Stomach (tissue), 8 donors: ENCODE measurements at regions not wholly inside any gene's neighbourhood (a gene's known extent, or its start where the extent isn't known, plus 50 kb on each side); places are given as distances from the start of the nearest gene placed in this dataset.

Experiments used
- DNase-seq, 2 donors: peaks; one replicate each; pipeline versions ENCODE4 v3.0.0 to v3.0.0-alpha.2; 2013 to 2019
- H3K27ac ChIP-seq, 5 donors: fragments of 200-600 bp in 4 of 5; sonication (generic) in 4 of 5; one replicate each; pipeline ENCODE4 v1.5.1; 2013 to 2019; ENCODE audit warnings: mild to moderate bottlenecking in 1 of 5, moderate library complexity in 1 of 5
- H3K27me3 ChIP-seq, 3 donors: fragments of 200-600 bp; sonication (generic); one replicate each; pipeline ENCODE4 v1.5.1; 2017 to 2019; ENCODE audit warnings: mixed run types in 1 of 3
- H3K36me3 ChIP-seq, 4 donors: fragments of 200-600 bp; sonication (generic); 1 replicate in 3 of 4; 2 replicates in 1 of 4; pipeline ENCODE4 v1.5.1; 2016 to 2019
- H3K4me1 ChIP-seq, 4 donors: fragments of 200-600 bp; sonication (generic); one replicate each; pipeline ENCODE4 v1.5.1; 2016 to 2019
- H3K4me3 ChIP-seq, 4 donors: fragments of 200-600 bp; sonication (generic) in 3 of 4; one replicate each; pipeline ENCODE4 v1.5.1; 2016 to 2019; ENCODE audit warnings: mild to moderate bottlenecking in 1 of 4
- H3K9me3 ChIP-seq, 4 donors: fragments of 200-600 bp; sonication (generic); one replicate each; pipeline ENCODE4 v1.5.1; 2016 to 2019
- CTCF ChIP-seq, 7 experiments: fragments of 450-650 bp in 4 of 7; fragments of 200-600 bp in 3 of 7; sonication (generic) in 3 of 7; IDR thresholded peaks; one replicate each; pipeline ENCODE4 v1.5.1; 2016 to 2019; ENCODE audit warnings: antibody characterized with exemption in 7 of 7, control low read depth in 2 of 7, mild to moderate bottlenecking in 1 of 7
- EP300 ChIP-seq: sonication (generic); formaldehyde crosslinking; IDR thresholded peaks from one replicate; pipeline ENCODE4 v1.6.1; 2017; ENCODE audit warnings: antibody characterized with exemption
- POLR2A ChIP-seq, 4 donors: fragments of 450-650 bp; IDR thresholded peaks; one replicate each; pipeline ENCODE4 v1.6.1; 2016; ENCODE audit warnings: antibody characterized with exemption in 4 of 4, control low read depth in 2 of 4, mild to moderate bottlenecking in 1 of 4, moderate library complexity in 1 of 4
- POLR2AphosphoS5 ChIP-seq, 3 donors: sonication (generic); formaldehyde crosslinking; IDR thresholded peaks; one replicate each; pipeline ENCODE4 v1.6.1; 2016; ENCODE audit warnings: antibody characterized with exemption in 3 of 3
- WGBS, 5 donors: extraction: QIAGEN DNeasy Blood & Tissue Kit in 3 of 5; methylation state at CpG; one replicate each; pipeline versions ENCODE4 v1.1.5 to v1.1.7; 2013 to 2018; 5-methylcytosine and 5-hydroxymethylcytosine counted together
- intact Hi-C: fragments of 100-400 bp; cut with DNase I; formaldehyde crosslinking; loops from one replicate; pipeline ENCODE4 v1.15.1; 2023; ENCODE audit warnings: low total_unique reads
- donor health status: healthy with polysubstance abuse.
- donor health status: Bipolar disorder and iron deficiency.
- donor health status: healthy.

- H3K9me3 ChIP-seq, result peaks cover 0 to 29% (median 17%) of the 10 kb centered on the region in 4 donors
- intact Hi-C loops, result no loop called here
- H3K4me1 ChIP-seq, result no peaks in the 10 kb centered on the region
- WGBS, 5 donors, result 78 to 96% (median 91%) methylated on average over 1 of the region's 1 CpG
- no peak overlapping the region for H3K27ac ChIP-seq
- TF ChIP-seq EP300 (no peak), POLR2A (IDR thresholded peaks at IDR 0.05) (no peak), POLR2AphosphoS5 (IDR thresholded peaks at IDR 0.05) (no peak), CTCF (IDR thresholded peaks at IDR 0.05) (no peak)
- H3K27me3 ChIP-seq, result no peaks in the 10 kb centered on the region
- no peak for DNase-seq
- no peak overlapping the region for H3K4me3 ChIP-seq
- no peaks in the 10 kb centered on the region for H3K36me3 ChIP-seq
These were observed 345.8 kb downstream of the TBC1D4 start for GRCh38 chr13:75136151-75136550.

- Histone ChIP-seq H3K27me3 (no peaks in the 10 kb centered on the region), H3K4me3 (no peak overlapping the region), H3K9me3 (peaks cover 0 to 29% (median 17%) of the 10 kb centered on the region in 4 donors), H3K36me3 (no peaks in the 10 kb centered on the region), H3K27ac (no peak overlapping the region), H3K4me1 (no peaks in the 10 kb centered on the region)
- intact Hi-C loops, result no loop called here
- TF ChIP-seq EP300 (no peak), POLR2AphosphoS5 (IDR thresholded peaks at IDR 0.05) (no peak)
- 78 to 81% (median 80%) methylated on average over 6 of the region's 6 CpGs for WGBS, 5 donors
- no peak for DNase-seq
These were observed 346.6 kb downstream of the TBC1D4 start for GRCh38 chr13:75135325-75135825.

- H3K27ac ChIP-seq, result no peak overlapping the region
- H3K4me3 ChIP-seq, result no peak overlapping the region
- no peak for DNase-seq
- peaks cover 0 to 16% (median 6%) of the 10 kb centered on the region in 4 donors for H3K9me3 ChIP-seq
- no peaks in the 10 kb centered on the region for H3K36me3 ChIP-seq
- intact Hi-C loops, result no loop called here
- WGBS, 5 donors, result 56 to 80% (median 66%) methylated on average over 3 of the region's 3 CpGs
- TF ChIP-seq CTCF (IDR thresholded peaks at IDR 0.05) (no peak), POLR2A (IDR thresholded peaks at IDR 0.05) (no peak), POLR2AphosphoS5 (IDR thresholded peaks at IDR 0.05) (no peak), EP300 (no peak)
- H3K4me1 ChIP-seq, result no peaks in the 10 kb centered on the region
- H3K27me3 ChIP-seq, result no peaks in the 10 kb centered on the region
These were observed 349.0 kb downstream of the TBC1D4 start for GRCh38 chr13:75132701-75133695.

GRCh38 chr13:75129331-75129730, 352.6 kb downstream of the TBC1D4 start:
- WGBS, 5 donors, result 37 to 59% (median 49%) methylated on average over 1 of the region's 1 CpG
- Histone ChIP-seq H3K27ac (no peak overlapping the region), H3K4me3 (no peak overlapping the region), H3K4me1 (no peaks in the 10 kb centered on the region), H3K9me3 (peaks cover 0 to 3% (median 0%) of the 10 kb centered on the region in 4 donors), H3K27me3 (no peaks in the 10 kb centered on the region), H3K36me3 (no peaks in the 10 kb centered on the region)
- TF ChIP-seq POLR2AphosphoS5 (IDR thresholded peaks at IDR 0.05) (no peak), CTCF (IDR thresholded peaks at IDR 0.05) (no peak), POLR2A (IDR thresholded peaks at IDR 0.05) (no peak), EP300 (no peak)
- no peak for DNase-seq
- intact Hi-C loops, result no loop called here
